Skeletal muscle cell (primary cell): ENCODE measurements at regions not wholly inside any gene's neighbourhood (a gene's known extent, or its start where the extent isn't known, plus 50 kb on each side); places are given as distances from the start of the nearest gene placed in this dataset.
A peak's percentile ranks its signal among the peaks of the same experiment; 100 is the strongest.
"Not testable (repeated sequence)": the region's sequence is repeated elsewhere in the genome, so short reads cannot be mapped to it uniquely, and the experiment has no call there.

Experiments used
- DNase-seq: peaks from one replicate; pipeline ENCODE4 v3.0.0-alpha.2; 2010; ENCODE audit warnings: low read depth
- H3K4me3 ChIP-seq: 2 replicates; pipeline ENCODE4 v1.5.1; 2011; ENCODE audit warnings: low read depth, mild to moderate bottlenecking, control low read depth, low read length, moderate library complexity

DNA sequence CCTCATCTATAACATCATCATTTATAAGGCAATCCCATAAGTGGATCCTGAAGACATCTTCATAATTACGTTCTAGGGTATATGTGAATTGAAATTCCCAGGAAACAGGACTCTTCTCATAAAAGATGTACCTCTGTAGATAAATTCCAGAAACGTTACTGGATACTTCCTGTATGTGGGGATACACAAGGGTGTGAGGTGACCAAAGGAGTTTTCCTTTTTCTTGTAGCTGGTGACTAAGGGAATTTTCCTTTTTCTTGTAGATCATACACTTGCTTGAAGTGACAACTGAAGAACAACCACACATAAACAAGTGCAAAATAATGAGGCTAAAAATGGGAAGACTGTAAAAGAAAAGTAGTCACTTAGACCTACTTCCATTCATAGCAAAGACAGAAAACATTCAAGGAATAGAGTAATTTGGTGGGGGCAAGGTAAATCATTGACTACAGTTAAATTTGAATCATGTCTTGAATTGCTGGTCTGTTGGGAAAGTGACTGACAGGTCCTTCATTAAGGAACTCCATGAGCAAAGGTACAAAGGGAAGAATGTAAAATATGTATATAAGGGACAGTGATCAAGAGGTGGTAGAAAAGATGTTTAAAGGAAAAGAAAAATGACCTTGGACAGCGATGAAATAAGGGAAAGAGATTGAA, 53.2 kb upstream of the UBE2E3 start:
- H3K4me3 ChIP-seq, result no peak overlapping the region
- no peak for DNase-seq

DNA sequence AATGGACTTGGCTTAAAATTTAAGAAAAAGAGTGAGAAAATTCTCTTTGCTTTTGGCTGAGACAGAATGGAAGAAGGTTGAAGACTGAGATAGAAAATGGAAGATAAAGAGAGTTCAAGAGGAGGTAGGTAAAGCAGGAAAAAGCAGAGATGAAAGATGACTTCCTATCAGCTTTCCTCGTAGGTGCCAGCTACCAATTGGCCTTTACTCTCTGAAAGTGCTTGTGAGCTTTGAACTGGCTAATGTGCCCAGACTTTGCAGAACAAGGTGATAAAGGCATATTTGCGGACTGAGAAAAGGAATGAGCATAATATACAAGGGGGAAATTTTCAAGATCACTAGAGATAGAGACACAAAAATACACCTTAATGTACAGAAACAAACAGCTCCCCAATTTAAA, 54.7 kb upstream of the UBE2E3 start:
- no peak overlapping the region for H3K4me3 ChIP-seq
- no peak for DNase-seq

DNA sequence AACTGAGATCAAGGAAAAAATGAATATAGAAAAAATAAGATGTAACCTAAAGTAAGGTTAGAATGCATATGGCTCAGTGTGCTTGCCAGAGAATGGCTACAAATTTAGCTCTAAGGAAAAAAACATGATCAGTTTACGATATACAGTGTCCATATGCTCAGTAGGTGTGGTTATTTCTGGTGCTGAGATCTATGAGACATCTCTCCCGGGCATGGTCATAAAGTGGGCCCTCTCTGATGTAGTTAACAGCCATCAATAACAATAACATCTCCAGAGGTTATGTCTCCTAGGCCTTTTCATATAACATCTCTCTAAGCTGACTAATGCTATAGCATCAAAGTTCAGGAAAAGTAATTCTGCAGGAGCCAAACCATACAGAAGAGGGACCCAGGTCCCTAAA, 56.3 kb upstream of the UBE2E3 start:
- H3K4me3 ChIP-seq, result no peak overlapping the region
- DNase-seq, result no peak

- DNase-seq, result no peak
Observed at GRCh38 chr2:180910831-180911665, 69.4 kb upstream of the UBE2E3 start.

DNA sequence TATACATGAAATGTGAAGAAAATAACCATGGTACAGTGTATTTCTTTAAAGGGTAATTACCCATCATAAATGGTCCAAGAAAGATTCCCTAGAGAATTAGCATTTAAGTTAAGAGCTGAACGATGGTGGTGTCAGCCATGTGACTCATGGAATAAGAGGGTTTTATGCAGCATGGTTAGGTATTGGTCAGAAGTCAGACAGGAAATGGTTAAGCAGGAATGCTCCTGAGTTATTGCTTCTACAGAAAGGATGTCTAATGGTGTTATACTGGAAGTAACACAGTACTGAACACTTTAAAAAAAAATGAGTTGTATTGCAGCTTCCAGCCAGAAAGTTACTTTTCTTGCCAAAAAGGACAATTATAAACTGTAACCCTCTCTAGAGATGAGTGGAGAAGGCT, 72.7 kb upstream of the UBE2E3 start:
- no peak overlapping the region for H3K4me3 ChIP-seq
- DNase-seq, result peak; percentile 73

More at GRCh38 chr2:180910831-180911665, 69.4 kb upstream of the UBE2E3 start:
- no peak overlapping the region for H3K4me3 ChIP-seq

GRCh38 chr2:180905461-180905860, 74.9 kb upstream of the UBE2E3 start:
- H3K4me3 ChIP-seq, result no peak overlapping the region

GRCh38 chr2:180905002-180905401, 75.4 kb upstream of the UBE2E3 start:
- DNase-seq, result peak; percentile 44
- no peak overlapping the region for H3K4me3 ChIP-seq

More at GRCh38 chr2:180905461-180905860, 74.9 kb upstream of the UBE2E3 start:
- DNase-seq, result no peak

- no peak overlapping the region for H3K4me3 ChIP-seq
Observed at GRCh38 chr2:180901331-180901730, 79.1 kb upstream of the UBE2E3 start.

GRCh38 chr2:180893752-180894151, 86.7 kb upstream of the UBE2E3 start:
- DNase-seq, result no peak
- no peak overlapping the region for H3K4me3 ChIP-seq

More at GRCh38 chr2:180901331-180901730, 79.1 kb upstream of the UBE2E3 start:
- DNase-seq, result no peak

DNA sequence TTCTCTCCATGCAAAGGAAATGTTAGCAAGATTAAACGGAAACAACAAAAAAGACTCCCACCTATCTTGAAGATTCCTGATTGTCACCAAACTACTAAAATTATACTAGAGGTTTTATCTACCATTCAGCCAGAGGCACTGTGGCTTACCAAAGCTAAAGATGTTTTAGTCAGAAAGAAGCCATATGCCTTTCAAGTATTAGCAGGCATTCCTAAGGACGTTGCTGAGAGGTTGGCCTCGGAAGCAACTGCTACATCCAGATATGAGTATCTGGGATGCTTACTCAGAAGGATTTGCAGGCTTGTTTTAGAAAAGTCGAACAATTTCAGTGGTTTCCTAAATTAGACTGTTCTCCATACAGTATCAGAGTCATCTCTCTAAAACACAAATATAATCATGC, 88.3 kb upstream of the UBE2E3 start:
- H3K4me3 ChIP-seq, result no peak overlapping the region
- DNase-seq, result no peak

DNA sequence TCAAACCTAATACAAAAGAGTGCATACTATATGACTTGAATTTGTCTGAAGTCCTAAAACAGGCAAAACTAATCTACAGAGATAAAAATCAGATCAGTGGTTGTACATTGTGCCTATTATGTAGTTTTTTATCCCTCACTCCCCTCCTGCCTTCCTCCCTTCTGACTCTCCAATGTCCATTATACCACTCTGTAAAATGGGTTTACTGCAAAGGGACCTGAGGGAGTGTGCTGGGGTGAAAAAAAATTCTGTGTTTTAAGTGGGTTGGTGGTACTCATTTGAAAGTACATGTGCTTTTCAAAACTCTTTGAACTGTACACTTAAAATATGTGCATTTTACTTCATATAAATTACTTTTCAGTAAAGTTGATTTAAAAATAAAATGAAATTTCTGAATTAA, 89.0 kb upstream of the UBE2E3 start:
- no peak for DNase-seq
- no peak overlapping the region for H3K4me3 ChIP-seq

DNA sequence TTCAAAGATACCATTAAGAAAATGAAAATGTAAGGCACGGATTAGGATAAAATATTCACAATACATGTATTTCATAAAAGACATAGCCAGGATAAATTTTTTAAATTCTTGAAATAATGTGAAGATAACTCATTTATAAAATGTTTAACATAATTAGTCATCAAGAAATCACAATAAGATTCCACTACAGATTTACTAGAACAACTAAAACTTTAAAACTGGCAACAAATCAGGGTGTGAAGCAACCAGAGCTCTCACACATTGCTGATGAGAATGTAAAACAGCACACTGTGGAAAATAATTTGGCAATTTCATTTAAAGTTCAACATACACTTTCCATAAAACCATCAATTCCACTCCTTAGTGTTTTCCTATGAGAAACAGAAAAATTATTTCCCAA, 89.6 kb upstream of the UBE2E3 start:
- no peak for DNase-seq
- no peak overlapping the region for H3K4me3 ChIP-seq

DNA sequence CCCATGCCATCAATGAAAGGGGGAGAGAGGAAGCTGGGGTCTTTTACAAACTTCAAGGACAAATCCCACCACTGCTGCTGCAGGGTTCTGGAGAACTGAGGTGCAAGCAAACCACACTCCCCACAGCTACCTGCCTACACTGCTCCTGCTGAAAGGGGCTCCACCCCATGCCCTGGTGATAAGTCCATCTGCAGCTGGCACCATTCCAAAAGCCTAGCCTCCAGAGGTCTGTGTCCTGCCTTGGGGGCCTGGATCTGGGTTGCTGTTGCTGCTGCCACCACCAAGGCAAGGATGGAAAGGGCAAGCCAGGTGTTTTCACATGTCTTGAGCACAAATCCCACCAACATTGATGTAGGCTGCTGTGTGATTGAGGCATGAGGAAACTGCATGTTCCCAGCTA, 97.4 kb upstream of the UBE2E3 start:
- DNase-seq, result no peak
- no peak overlapping the region for H3K4me3 ChIP-seq

- no peak overlapping the region for H3K4me3 ChIP-seq
- DNase-seq, result no peak
Observed at GRCh38 chr2:180876506-180876905, 103.9 kb upstream of the UBE2E3 start.

- no peak for DNase-seq
- no peak overlapping the region for H3K4me3 ChIP-seq
Observed at GRCh38 chr2:180873219-180873618, 107.2 kb upstream of the UBE2E3 start.

GRCh38 chr2:180872781-180873180, 107.6 kb upstream of the UBE2E3 start:
- H3K4me3 ChIP-seq, DNase-seq: not testable (repeated sequence)

GRCh38 chr2:180872255-180872654, 108.2 kb upstream of the UBE2E3 start:
- H3K4me3 ChIP-seq, result no peak overlapping the region
- no peak for DNase-seq

GRCh38 chr2:180871649-180872048, 108.8 kb upstream of the UBE2E3 start:
- no peak for DNase-seq
- no peak overlapping the region for H3K4me3 ChIP-seq

DNA sequence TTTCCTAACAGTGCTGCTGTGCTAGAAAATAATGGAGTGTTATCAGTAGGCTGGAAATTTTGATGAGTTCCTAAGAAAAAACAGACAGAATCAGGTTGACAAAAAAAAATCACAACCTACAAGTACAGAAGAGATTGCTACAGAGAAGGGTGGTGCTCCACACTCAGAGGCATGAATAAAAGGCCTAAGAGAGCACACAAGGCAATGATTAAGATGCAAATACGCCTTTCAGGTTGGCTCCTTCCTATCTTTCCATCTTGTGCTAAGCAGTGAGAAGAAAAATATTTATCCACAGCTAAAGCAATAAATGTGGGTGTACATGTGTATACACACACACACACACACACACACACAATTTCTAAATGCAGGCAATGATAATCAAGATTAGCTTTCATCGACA, 130.6 kb upstream of the UBE2E3 start:
- no peak for DNase-seq
- no peak overlapping the region for H3K4me3 ChIP-seq

GRCh38 chr2:180848393-180848792, 132.0 kb upstream of the UBE2E3 start:
- H3K4me3 ChIP-seq, result no peak overlapping the region
- no peak for DNase-seq
